ENCODE measurements at regions not wholly inside any gene's neighbourhood (a gene's known extent, or its start where the extent isn't known, plus 50 kb on each side); places are given as distances from the start of the nearest gene placed in this dataset.
"Not testable (repeated sequence)": the region's sequence is repeated elsewhere in the genome, so short reads cannot be mapped to it uniquely, and the experiment has no call there.

GRCh38 chr1:120465900-120466299 is 51.1 kb downstream of the NBPF8 start:
- DNase-seq (ENCODE audit: low spot score); BruUV-seq (replicated peaks); POLR2A ChIA-PET (ENCODE audit: low non-redundant PET); H3K9me3 ChIP-seq (ENCODE audit: low read depth, low read length, poor library complexity, severe bottlenecking); H3K4me1 ChIP-seq (ENCODE audit: insufficient read depth, low read length, poor library complexity, severe bottlenecking); H3K4me3 ChIP-seq (ENCODE audit: low read depth, low read length, poor library complexity, severe bottlenecking); intact Hi-C loops (cut with micrococcal nuclease; ENCODE audit: unreplicated experiment); H3K27ac ChIP-seq (ENCODE audit: low read depth, low read length, poor library complexity, severe bottlenecking); H3K27me3 ChIP-seq (replicated peaks; ENCODE audit: insufficient read depth, low read depth, low read length, poor library complexity); H3K36me3 ChIP-seq (ENCODE audit: insufficient read depth, low read length, poor library complexity, severe bottlenecking); CTCF ChIA-PET: not testable (repeated sequence)

DNA sequence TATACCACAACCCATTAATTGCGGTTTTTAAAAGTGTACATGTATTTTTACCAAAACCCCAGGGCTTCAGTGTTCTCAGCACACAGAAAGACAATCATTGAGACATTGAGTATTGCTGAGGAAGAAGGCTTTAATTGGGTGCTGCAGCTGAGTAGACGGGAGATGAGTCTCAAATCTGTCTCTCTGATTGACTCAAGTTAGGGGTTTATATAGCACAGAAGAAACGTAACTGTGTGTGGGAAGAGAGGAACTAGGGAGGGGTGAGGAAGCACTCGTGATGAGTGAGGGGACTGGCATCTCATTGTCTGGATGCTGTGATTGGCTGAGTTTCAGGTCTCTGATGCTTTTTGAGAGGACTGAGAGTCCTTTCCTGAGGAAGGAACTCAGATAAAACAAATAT is 62.8 kb downstream of the NBPF8 start:
- DNase-seq (ENCODE audit: low spot score); intact Hi-C loops (cut with micrococcal nuclease; ENCODE audit: unreplicated experiment): not testable (repeated sequence)

DNA sequence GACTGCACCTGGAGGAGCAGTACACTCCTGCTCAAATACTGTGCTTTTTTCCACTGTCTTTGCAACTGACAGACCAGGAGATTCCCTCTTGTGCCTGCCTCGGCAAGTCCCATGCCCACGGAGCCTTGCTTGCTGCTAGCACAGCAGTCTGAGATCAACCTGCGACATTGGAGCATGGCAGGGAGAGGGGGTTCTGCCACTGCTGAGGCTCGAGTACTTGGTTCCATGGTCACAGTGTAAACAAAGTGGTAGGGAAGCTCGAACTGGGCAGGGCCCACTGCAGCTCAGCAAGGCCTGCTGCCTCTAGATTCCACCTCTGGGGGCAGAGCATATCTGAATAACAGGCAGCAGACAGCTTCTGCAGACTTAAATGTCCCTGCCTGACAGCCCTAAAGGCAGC is 63.6 kb downstream of the NBPF8 start:
- POLR2A ChIA-PET (ENCODE audit: low non-redundant PET); H3K27ac ChIP-seq (ENCODE audit: low read depth, low read length, poor library complexity, severe bottlenecking); BruUV-seq (replicated peaks); H3K4me1 ChIP-seq (ENCODE audit: insufficient read depth, low read length, poor library complexity, severe bottlenecking); CTCF ChIA-PET; H3K4me3 ChIP-seq (ENCODE audit: low read depth, low read length, poor library complexity, severe bottlenecking); H3K9me3 ChIP-seq (ENCODE audit: low read depth, low read length, poor library complexity, severe bottlenecking); intact Hi-C loops (cut with micrococcal nuclease; ENCODE audit: unreplicated experiment); H3K27me3 ChIP-seq (replicated peaks; ENCODE audit: insufficient read depth, low read depth, low read length, poor library complexity); H3K36me3 ChIP-seq (ENCODE audit: insufficient read depth, low read length, poor library complexity, severe bottlenecking); DNase-seq (ENCODE audit: low spot score): not testable (repeated sequence)

More for the DNA sequence above, 62.8 kb downstream of the NBPF8 start:
- H3K27me3 ChIP-seq (replicated peaks; ENCODE audit: insufficient read depth, low read depth, low read length, poor library complexity); H3K4me3 ChIP-seq (ENCODE audit: low read depth, low read length, poor library complexity, severe bottlenecking); H3K27ac ChIP-seq (ENCODE audit: low read depth, low read length, poor library complexity, severe bottlenecking); H3K9me3 ChIP-seq (ENCODE audit: low read depth, low read length, poor library complexity, severe bottlenecking); H3K4me1 ChIP-seq (ENCODE audit: insufficient read depth, low read length, poor library complexity, severe bottlenecking); POLR2A ChIA-PET (ENCODE audit: low non-redundant PET); CTCF ChIA-PET; BruUV-seq (replicated peaks); H3K36me3 ChIP-seq (ENCODE audit: insufficient read depth, low read length, poor library complexity, severe bottlenecking): not testable (repeated sequence)

DNA sequence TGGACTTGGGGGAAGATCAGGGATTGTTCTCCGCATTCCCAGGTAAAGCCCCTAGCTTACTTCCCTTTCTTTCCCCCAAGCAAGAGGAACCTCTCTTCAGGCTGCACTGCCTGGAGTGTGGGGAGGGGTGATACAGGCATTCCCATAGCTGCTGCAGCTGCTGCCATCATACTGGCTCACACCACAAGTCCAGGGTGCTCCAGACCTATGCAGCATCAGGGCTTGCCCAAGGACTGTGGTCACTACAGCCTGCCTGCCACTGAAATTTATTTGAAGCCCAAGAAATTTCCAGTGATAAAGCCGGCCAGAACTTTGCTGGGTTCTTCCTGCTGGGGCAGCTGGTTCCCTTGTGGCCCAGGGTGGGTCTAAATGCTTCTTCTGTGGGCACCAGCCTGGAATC is 72.7 kb downstream of the NBPF8 start:
- H3K9me3 ChIP-seq (ENCODE audit: low read depth, low read length, poor library complexity, severe bottlenecking); BruUV-seq (replicated peaks); POLR2A ChIA-PET (ENCODE audit: low non-redundant PET); intact Hi-C loops (cut with micrococcal nuclease; ENCODE audit: unreplicated experiment); H3K4me1 ChIP-seq (ENCODE audit: insufficient read depth, low read length, poor library complexity, severe bottlenecking); DNase-seq (ENCODE audit: low spot score); H3K27ac ChIP-seq (ENCODE audit: low read depth, low read length, poor library complexity, severe bottlenecking); CTCF ChIA-PET; H3K36me3 ChIP-seq (ENCODE audit: insufficient read depth, low read length, poor library complexity, severe bottlenecking); H3K4me3 ChIP-seq (ENCODE audit: low read depth, low read length, poor library complexity, severe bottlenecking); H3K27me3 ChIP-seq (replicated peaks; ENCODE audit: insufficient read depth, low read depth, low read length, poor library complexity): not testable (repeated sequence)

DNA sequence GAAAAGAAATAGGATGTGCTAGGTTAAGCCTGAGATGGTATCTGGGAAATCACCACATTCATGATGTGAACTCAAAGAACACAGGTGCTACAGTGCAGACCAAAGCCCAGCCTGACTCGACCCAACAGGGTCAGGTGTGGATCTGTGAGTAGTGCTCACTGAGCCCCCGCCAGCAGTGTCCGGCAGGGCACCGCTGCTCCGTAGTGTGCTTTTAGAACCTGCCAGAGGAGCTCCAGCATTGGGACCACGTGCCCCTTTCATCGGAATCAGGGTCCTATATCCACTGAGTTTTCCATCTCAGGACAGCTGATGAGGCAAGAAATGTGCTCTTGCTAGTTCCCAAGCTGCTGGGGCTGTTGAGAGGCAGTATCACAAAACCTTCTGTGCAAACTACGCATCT is 74.4 kb downstream of the NBPF8 start:
- not testable (repeated sequence) for BruUV-seq (replicated peaks)

DNA sequence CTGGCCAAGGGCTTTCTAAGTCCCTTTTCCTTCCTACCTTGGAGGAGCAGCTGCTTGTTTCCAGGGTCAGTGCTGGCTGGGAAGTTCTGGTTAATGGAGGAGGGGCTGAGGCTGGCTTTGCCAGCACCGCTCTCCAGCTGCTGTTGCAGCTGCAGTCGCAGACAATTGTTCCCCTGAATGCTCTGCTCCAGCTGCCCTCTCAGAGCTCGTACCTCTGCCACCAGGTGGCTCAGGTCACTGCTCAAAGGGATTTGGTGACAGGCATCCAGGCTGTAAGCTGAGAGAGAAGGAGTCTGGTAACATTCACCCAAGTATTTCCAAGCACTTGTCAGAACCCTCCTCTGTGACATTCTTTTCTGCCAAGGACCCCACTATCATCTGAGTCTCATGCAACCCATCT is 82.3 kb downstream of the NBPF8 start:
- CTCF ChIA-PET; H3K4me3 ChIP-seq (ENCODE audit: low read depth, low read length, poor library complexity, severe bottlenecking); H3K4me1 ChIP-seq (ENCODE audit: insufficient read depth, low read length, poor library complexity, severe bottlenecking); POLR2A ChIA-PET (ENCODE audit: low non-redundant PET); H3K36me3 ChIP-seq (ENCODE audit: insufficient read depth, low read length, poor library complexity, severe bottlenecking); H3K9me3 ChIP-seq (ENCODE audit: low read depth, low read length, poor library complexity, severe bottlenecking); H3K27ac ChIP-seq (ENCODE audit: low read depth, low read length, poor library complexity, severe bottlenecking); H3K27me3 ChIP-seq (replicated peaks; ENCODE audit: insufficient read depth, low read depth, low read length, poor library complexity); BruUV-seq (replicated peaks); intact Hi-C loops (cut with micrococcal nuclease; ENCODE audit: unreplicated experiment); DNase-seq (ENCODE audit: low spot score): not testable (repeated sequence)

More for the DNA sequence above, 74.4 kb downstream of the NBPF8 start:
- H3K36me3 ChIP-seq (ENCODE audit: insufficient read depth, low read length, poor library complexity, severe bottlenecking); H3K27ac ChIP-seq (ENCODE audit: low read depth, low read length, poor library complexity, severe bottlenecking); DNase-seq (ENCODE audit: low spot score); intact Hi-C loops (cut with micrococcal nuclease; ENCODE audit: unreplicated experiment); H3K4me1 ChIP-seq (ENCODE audit: insufficient read depth, low read length, poor library complexity, severe bottlenecking); H3K4me3 ChIP-seq (ENCODE audit: low read depth, low read length, poor library complexity, severe bottlenecking); POLR2A ChIA-PET (ENCODE audit: low non-redundant PET); H3K9me3 ChIP-seq (ENCODE audit: low read depth, low read length, poor library complexity, severe bottlenecking); H3K27me3 ChIP-seq (replicated peaks; ENCODE audit: insufficient read depth, low read depth, low read length, poor library complexity); CTCF ChIA-PET: not testable (repeated sequence)

DNA sequence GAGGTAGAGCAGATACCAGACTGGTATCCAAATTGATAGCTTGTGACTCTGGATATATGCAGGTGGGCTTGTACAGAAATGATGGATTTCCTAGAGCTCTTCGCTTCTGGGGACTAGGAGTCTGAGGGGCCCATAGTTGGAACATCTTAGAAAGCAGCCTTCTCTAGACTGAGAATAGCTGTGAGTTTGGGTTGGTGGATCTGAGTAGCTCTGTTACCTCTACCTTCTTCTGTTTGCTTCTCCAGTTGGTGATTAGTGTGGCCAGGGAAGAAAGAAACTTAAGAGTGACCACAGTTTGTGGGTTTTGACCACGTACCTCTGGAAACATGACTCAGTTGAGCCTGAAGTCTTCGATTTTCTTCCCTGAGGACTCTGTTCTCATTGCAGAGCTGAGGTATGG is 88.4 kb downstream of the NBPF8 start:
- BruUV-seq (replicated peaks); DNase-seq (ENCODE audit: low spot score); CTCF ChIA-PET; H3K4me1 ChIP-seq (ENCODE audit: insufficient read depth, low read length, poor library complexity, severe bottlenecking); H3K27ac ChIP-seq (ENCODE audit: low read depth, low read length, poor library complexity, severe bottlenecking); POLR2A ChIA-PET (ENCODE audit: low non-redundant PET); H3K36me3 ChIP-seq (ENCODE audit: insufficient read depth, low read length, poor library complexity, severe bottlenecking); H3K4me3 ChIP-seq (ENCODE audit: low read depth, low read length, poor library complexity, severe bottlenecking); H3K27me3 ChIP-seq (replicated peaks; ENCODE audit: insufficient read depth, low read depth, low read length, poor library complexity); H3K9me3 ChIP-seq (ENCODE audit: low read depth, low read length, poor library complexity, severe bottlenecking); intact Hi-C loops (cut with micrococcal nuclease; ENCODE audit: unreplicated experiment): not testable (repeated sequence)

GRCh38 chr1:120506352-120506751 is 91.5 kb downstream of the NBPF8 start:
- POLR2A ChIA-PET (ENCODE audit: low non-redundant PET); CTCF ChIA-PET; H3K4me1 ChIP-seq (ENCODE audit: insufficient read depth, low read length, poor library complexity, severe bottlenecking); H3K9me3 ChIP-seq (ENCODE audit: low read depth, low read length, poor library complexity, severe bottlenecking); H3K4me3 ChIP-seq (ENCODE audit: low read depth, low read length, poor library complexity, severe bottlenecking); H3K36me3 ChIP-seq (ENCODE audit: insufficient read depth, low read length, poor library complexity, severe bottlenecking); H3K27ac ChIP-seq (ENCODE audit: low read depth, low read length, poor library complexity, severe bottlenecking); H3K27me3 ChIP-seq (replicated peaks; ENCODE audit: insufficient read depth, low read depth, low read length, poor library complexity); DNase-seq (ENCODE audit: low spot score); intact Hi-C loops (cut with micrococcal nuclease; ENCODE audit: unreplicated experiment); BruUV-seq (replicated peaks): not testable (repeated sequence)
